Chondrocyte (in vitro differentiated cells): ENCODE measurements at regions not wholly inside any gene's neighbourhood (a gene's known extent, or its start where the extent isn't known, plus 50 kb on each side); places are given as distances from the start of the nearest gene placed in this dataset.

ENCODE experiments used
- DNase-seq: peaks from one replicate; pipeline ENCODE4 v3.0.0; 2021; ENCODE audit warnings: mixed read lengths, low spot score
- H3K27ac Mint-ChIP-seq: one replicate; pipeline ENCODE4 v1.8.0; 2021; ENCODE audit warnings: mild to moderate bottlenecking, moderate library complexity, mixed read lengths; ENCODE audit not compliant: unreplicated experiment
- H3K27me3 Mint-ChIP-seq: 2 replicates; pipeline ENCODE4 v1.8.0; 2021; ENCODE audit warnings: low read depth, mixed read lengths
- H3K36me3 Mint-ChIP-seq: 2 replicates; pipeline ENCODE4 v1.8.0; 2021; ENCODE audit warnings: low read depth, mixed read lengths
- H3K4me1 Mint-ChIP-seq: 2 replicates; pipeline ENCODE4 v1.8.0; 2021; ENCODE audit warnings: low read depth, mild to moderate bottlenecking, mixed read lengths
- H3K4me3 Mint-ChIP-seq: one replicate; pipeline ENCODE4 v1.8.0; 2021; ENCODE audit warnings: mild to moderate bottlenecking, moderate library complexity, mixed read lengths; ENCODE audit not compliant: unreplicated experiment
- H3K9me3 Mint-ChIP-seq: 2 replicates; pipeline ENCODE4 v1.8.0; 2021; ENCODE audit warnings: low read depth, mixed read lengths
- TF ChIP-seq, protein P1 (sequence below): fragments of 200-600 bp; sonication (generic); IDR thresholded peaks from 2 replicates; pipeline ENCODE4 v1.5.0; 2021; ENCODE audit warnings: antibody characterized with exemption, mild to moderate bottlenecking, moderate library complexity

DNA sequence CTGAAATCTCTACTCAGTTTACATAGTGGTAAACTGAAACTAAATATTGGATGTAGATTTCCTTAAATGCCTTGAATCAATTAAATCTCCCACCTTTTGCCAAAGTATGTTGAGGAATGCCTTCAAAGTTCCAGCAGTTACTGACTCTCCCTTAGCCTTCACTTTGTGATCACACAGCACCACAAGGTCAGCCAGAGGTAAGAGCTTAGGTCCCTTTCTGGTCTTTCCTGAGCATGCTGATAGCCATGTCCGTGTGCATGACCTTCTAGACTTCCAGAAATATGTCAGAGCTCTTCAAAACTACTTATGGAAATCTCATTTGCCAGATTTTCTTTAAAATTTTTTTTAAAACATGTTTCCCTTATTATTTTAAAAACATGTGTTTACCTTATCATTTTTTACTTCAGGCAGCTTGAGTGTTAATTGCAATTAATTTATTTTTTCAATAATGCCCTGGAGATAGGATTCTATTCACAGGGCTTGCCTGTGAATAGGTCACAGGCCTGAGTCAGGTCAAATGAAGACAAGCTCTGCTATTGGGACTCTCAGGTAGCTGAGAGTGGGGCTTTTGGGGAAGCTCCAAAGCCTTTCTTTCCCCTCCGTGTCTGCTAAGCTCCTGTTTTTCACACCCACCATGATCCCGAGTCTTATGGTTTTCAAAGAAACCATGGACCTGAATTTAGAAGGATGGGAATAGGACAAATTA lies 220.5 kb downstream of the CXCL12 start:
- H3K9me3 Mint-ChIP-seq, result no peaks in the 10 kb centered on the region
- no peak overlapping the region for H3K4me3 Mint-ChIP-seq
- no peaks in the 10 kb centered on the region for H3K4me1 Mint-ChIP-seq
- DNase-seq, result no peak
- H3K36me3 Mint-ChIP-seq, result no peaks in the 10 kb centered on the region
- H3K27ac Mint-ChIP-seq, result no peak overlapping the region
- H3K27me3 Mint-ChIP-seq, result peaks cover 8% of the 10 kb centered on the region
- TF ChIP-seq, protein P1, sequence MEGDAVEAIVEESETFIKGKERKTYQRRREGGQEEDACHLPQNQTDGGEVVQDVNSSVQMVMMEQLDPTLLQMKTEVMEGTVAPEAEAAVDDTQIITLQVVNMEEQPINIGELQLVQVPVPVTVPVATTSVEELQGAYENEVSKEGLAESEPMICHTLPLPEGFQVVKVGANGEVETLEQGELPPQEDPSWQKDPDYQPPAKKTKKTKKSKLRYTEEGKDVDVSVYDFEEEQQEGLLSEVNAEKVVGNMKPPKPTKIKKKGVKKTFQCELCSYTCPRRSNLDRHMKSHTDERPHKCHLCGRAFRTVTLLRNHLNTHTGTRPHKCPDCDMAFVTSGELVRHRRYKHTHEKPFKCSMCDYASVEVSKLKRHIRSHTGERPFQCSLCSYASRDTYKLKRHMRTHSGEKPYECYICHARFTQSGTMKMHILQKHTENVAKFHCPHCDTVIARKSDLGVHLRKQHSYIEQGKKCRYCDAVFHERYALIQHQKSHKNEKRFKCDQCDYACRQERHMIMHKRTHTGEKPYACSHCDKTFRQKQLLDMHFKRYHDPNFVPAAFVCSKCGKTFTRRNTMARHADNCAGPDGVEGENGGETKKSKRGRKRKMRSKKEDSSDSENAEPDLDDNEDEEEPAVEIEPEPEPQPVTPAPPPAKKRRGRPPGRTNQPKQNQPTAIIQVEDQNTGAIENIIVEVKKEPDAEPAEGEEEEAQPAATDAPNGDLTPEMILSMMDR, result no peak

DNA sequence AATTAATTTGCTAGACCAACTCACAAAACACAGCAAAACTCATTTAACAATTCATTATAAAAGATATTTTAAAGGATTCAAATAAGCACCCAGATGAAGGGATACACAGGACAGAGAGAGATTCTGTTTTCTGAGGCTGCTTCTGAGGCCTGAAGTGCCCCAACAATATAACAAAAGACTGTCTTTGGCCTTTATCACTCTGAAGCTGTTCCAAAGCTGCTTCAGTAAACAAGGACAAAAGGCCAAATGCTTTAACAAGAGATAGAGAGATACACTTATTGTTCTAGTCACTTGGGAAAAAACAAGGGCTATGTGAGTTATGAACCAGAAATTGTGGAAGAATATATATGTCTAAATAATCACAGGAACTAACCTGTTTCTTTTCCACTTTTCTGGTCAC lies 223.7 kb downstream of the CXCL12 start:
- no peak for DNase-seq
- Mint-ChIP-seq H3K4me1 (no peaks in the 10 kb centered on the region), H3K27me3 (no peaks in the 10 kb centered on the region), H3K27ac (no peak overlapping the region), H3K9me3 (peaks cover 10% of the 10 kb centered on the region), H3K4me3 (no peak overlapping the region), H3K36me3 (peaks cover 3% of the 10 kb centered on the region)
- TF ChIP-seq, protein P1, result no peak

DNA sequence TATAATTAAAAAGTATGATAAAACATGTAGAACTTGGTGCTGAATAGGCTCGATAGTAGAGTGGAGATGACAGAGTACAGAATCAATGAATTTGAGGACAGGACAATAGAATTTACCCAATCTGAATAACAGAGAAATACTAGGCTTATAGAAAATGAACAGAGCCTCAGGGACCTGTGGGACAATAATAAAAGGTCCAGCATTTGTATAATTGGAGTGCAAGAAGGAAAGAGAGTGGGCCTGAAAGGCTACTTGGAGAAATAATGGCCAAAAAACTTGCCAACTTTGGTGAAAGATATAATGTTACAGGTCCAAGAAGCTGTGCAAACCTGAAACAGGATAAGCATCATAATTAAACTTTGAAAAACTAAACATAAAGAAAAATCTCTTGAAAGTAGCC lies 227.3 kb downstream of the CXCL12 start:
- peaks cover 3% of the 10 kb centered on the region for H3K36me3 Mint-ChIP-seq
- peaks cover 14% of the 10 kb centered on the region for H3K9me3 Mint-ChIP-seq
- H3K27ac Mint-ChIP-seq, result no peak overlapping the region
- peaks cover 3% of the 10 kb centered on the region for H3K4me1 Mint-ChIP-seq
- no peak for DNase-seq
- TF ChIP-seq, protein P1, result no peak
- H3K4me3 Mint-ChIP-seq, result no peak overlapping the region
- H3K27me3 Mint-ChIP-seq, result no peaks in the 10 kb centered on the region

DNA sequence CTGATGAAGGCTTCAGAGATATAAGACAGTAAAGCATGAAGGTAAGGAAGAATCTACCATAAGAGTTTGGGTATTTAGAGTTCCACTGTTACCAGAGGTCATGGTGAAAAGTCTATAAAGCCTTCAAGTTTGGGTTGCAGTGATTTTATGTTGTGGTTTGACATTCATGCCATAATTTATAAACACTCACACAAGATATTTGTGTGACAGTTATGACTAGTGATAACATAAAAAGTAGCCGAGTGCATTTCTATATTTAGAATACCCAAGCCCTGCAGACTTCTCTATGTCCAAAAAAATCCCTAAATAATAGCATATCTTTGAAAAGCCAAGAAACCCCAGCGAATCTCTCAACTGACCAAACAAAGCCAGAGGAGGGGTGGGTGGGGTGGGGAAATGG lies 229.9 kb downstream of the CXCL12 start:
- Mint-ChIP-seq H3K4me1 (peaks cover 3% of the 10 kb centered on the region), H3K4me3 (no peak overlapping the region), H3K36me3 (peaks cover 14% of the 10 kb centered on the region), H3K27ac (no peak overlapping the region), H3K27me3 (no peaks in the 10 kb centered on the region), H3K9me3 (peaks cover 28% of the 10 kb centered on the region)
- TF ChIP-seq, protein P1, result no peak
- DNase-seq, result no peak

DNA sequence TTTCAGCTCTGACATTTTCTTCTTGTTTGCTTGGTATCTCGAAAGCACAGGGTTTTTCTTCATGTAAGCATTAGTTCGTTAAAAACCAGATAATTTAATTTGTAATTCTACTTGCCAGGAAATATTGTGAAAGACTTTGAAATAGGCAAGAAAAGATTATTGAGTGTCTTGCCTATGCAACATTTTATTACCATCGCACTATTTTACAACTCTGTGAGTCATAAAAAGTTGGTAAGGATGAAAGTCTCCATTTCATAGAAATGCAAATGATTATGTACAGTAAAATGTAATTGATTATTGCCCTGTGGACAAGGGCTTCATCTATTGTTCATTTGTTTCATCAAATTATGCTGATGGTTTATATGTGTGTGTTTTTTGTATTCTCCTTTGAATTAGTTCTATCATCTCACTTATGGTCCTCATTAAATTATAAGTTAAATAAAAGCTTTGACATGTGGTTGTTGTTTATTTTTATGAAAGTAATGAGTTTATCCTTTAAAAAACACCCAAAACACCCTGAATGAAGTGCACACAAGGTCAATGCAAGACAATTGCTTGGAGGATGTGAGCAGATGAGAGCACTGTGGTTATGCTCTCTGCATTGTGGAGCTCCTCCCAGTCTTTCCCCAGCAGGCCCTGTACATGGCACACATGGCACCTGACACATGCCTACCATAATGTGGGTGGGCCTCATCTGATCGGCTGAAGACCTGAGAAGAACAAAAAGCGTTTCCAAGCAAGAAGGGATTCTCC lies 230.8 kb downstream of the CXCL12 start:
- Mint-ChIP-seq H3K36me3 (peaks cover 17% of the 10 kb centered on the region), H3K4me1 (peaks cover 3% of the 10 kb centered on the region), H3K27me3 (no peaks in the 10 kb centered on the region), H3K27ac (no peak overlapping the region), H3K9me3 (peaks cover 35% of the 10 kb centered on the region), H3K4me3 (no peak overlapping the region)
- DNase-seq, result no peak
- TF ChIP-seq, protein P1, result no peak
